ENCODE measurements at regions not wholly inside any gene's neighbourhood (a gene's known extent, or its start where the extent isn't known, plus 50 kb on each side); places are given as distances from the start of the nearest gene placed in this dataset.

DNA sequence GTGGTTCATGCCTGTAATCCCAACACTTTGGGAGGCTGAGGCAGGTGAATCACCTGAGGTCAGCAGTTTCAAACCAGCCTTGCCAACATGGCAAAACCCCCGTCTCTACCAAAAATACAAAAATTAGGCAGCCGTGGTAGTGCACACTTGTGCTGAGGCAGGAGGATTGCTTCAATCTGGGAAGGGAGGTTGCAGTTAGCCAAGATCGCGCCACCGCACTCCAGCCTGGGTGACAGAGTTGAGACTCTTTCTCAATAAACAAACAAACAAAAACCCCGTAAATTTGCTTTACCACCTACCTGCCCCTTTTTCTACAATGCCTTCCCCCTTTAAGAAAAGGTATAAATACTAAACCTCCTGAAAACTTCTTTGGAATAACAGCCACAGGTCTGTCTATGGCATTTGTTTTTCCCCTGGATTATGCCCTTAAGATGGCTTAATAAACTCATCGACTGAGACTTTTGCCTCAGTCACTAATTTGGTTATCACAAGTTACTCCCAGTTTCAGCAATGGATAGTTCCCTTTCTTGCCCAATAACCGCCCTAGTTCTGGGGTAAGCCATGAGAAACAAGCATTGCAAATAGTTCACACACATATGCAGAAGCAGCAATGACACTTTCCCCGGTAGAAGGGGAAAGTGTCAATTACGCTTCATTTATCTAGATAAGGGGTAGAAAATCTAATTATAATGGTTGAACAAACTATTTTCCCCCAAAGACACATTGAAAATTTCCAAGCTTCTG is 52.8 kb upstream of the SVIL start:
- no peak overlapping the region for H3K27ac ChIP-seq (ENCODE audit: low read depth in 2 of 2, low read length in 2 of 2)
- FAIRE-seq (no peak), DNase-seq (no peak)
- no peaks in the 10 kb centered on the region for H3K27me3 ChIP-seq (ENCODE audit: control insufficient read depth, insufficient read depth, low read length)
- peaks cover 0 to 12% (median 8%) of the 10 kb centered on the region in 3 donors for H3K36me3 ChIP-seq (ENCODE audit: control insufficient read depth in 2 of 3, insufficient read depth in 3 of 3, low read length in 3 of 3)
- no peak overlapping the region for H3K4me3 ChIP-seq (ENCODE audit: low read length in 3 of 3)
- no peak overlapping the region for H3K9ac ChIP-seq (ENCODE audit: low read length in 3 of 3)
- TF ChIP-seq, protein P1, sequence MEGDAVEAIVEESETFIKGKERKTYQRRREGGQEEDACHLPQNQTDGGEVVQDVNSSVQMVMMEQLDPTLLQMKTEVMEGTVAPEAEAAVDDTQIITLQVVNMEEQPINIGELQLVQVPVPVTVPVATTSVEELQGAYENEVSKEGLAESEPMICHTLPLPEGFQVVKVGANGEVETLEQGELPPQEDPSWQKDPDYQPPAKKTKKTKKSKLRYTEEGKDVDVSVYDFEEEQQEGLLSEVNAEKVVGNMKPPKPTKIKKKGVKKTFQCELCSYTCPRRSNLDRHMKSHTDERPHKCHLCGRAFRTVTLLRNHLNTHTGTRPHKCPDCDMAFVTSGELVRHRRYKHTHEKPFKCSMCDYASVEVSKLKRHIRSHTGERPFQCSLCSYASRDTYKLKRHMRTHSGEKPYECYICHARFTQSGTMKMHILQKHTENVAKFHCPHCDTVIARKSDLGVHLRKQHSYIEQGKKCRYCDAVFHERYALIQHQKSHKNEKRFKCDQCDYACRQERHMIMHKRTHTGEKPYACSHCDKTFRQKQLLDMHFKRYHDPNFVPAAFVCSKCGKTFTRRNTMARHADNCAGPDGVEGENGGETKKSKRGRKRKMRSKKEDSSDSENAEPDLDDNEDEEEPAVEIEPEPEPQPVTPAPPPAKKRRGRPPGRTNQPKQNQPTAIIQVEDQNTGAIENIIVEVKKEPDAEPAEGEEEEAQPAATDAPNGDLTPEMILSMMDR (IDR thresholded peaks at IDR 0.05; ENCODE audit: borderline replicate concordance, extremely low read depth, insufficient read depth): no peak
- peaks cover 0 to 3% (median 0%) of the 10 kb centered on the region in 3 donors for H3K4me1 ChIP-seq (ENCODE audit: control insufficient read depth in 2 of 3, insufficient read depth in 2 of 3, low read depth in 1 of 3, low read length in 3 of 3)
- no peaks in the 10 kb centered on the region for H3K9me3 ChIP-seq (ENCODE audit: control insufficient read depth in 2 of 3, insufficient read depth in 1 of 3, low read length in 3 of 3)
- intact Hi-C loops (cut with DNase I): no loop called here

DNA sequence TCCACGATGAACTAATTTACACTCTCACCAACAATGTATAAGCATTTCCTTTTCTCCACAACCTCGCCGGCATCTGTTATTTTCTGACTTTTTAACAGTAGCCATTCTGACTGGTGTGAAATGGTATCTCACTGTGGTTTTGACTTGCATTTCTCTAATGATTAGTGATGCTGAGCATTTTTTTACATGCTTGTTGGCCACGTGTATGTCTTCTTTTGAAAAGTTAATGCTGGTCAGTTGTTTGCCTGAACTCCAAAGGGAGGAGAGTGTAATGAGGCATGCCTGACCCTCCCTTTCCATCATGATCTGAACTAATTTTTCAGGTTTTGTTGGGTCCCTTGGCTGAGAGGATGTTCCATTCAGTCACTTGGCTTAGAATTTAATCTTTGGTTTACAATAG is 50.7 kb upstream of the SVIL start:
- Histone ChIP-seq H3K9ac (ENCODE audit: low read length in 3 of 3) (no peak overlapping the region), H3K9me3 (ENCODE audit: control insufficient read depth in 2 of 3, insufficient read depth in 1 of 3, low read length in 3 of 3) (no peaks in the 10 kb centered on the region), H3K4me3 (ENCODE audit: low read length in 3 of 3) (no peak overlapping the region), H3K27ac (ENCODE audit: low read depth in 2 of 2, low read length in 2 of 2) (no peak overlapping the region), H3K36me3 (ENCODE audit: control insufficient read depth in 2 of 3, insufficient read depth in 3 of 3, low read length in 3 of 3) (peaks cover 0 to 12% (median 8%) of the 10 kb centered on the region in 3 donors), H3K27me3 (ENCODE audit: control insufficient read depth, insufficient read depth, low read length) (no peaks in the 10 kb centered on the region), H3K4me1 (ENCODE audit: control insufficient read depth in 2 of 3, insufficient read depth in 2 of 3, low read depth in 1 of 3, low read length in 3 of 3) (peaks cover 0 to 3% (median 0%) of the 10 kb centered on the region in 3 donors)
- DNase-seq (no peak), FAIRE-seq (no peak)
- intact Hi-C loops (cut with DNase I): no loop called here
- TF ChIP-seq, protein P1 (IDR thresholded peaks at IDR 0.05; ENCODE audit: borderline replicate concordance, extremely low read depth, insufficient read depth): no peak

All from kidney (tissue), 13 donors.